MG63 (cell line): ENCODE measurements at regions not wholly inside any gene's neighbourhood (a gene's known extent, or its start where the extent isn't known, plus 50 kb on each side); places are given as distances from the start of the nearest gene placed in this dataset.
"Not testable (repeated sequence)": the region's sequence is repeated elsewhere in the genome, so short reads cannot be mapped to it uniquely, and the experiment has no call there.

Source experiments
- DNase-seq: peaks from one replicate; pipeline ENCODE4 v3.0.0-alpha.2; 2020
- H3K27me3 ChIP-seq: fragments of 250-450 bp; sonication (Bioruptor Pico); 2 replicates; pipeline ENCODE4 v1.5.1; 2020; ENCODE audit warnings: mild to moderate bottlenecking, moderate library complexity
- H3K36me3 ChIP-seq: fragments of 250-450 bp; sonication (Bioruptor Pico); 2 replicates; pipeline ENCODE4 v1.5.1; 2020; ENCODE audit warnings: mild to moderate bottlenecking, moderate library complexity
- H3K4me3 ChIP-seq: fragments of 250-450 bp; sonication (Bioruptor Pico); 2 replicates; pipeline ENCODE4 v1.5.1; 2020; ENCODE audit warnings: mild to moderate bottlenecking, moderate library complexity
- H3K9me3 ChIP-seq: fragments of 250-450 bp; sonication (Bioruptor Pico); 2 replicates; pipeline ENCODE4 v1.5.1; 2020; ENCODE audit warnings: mild to moderate bottlenecking, moderate library complexity

GRCh38 chr14:98223106-98223505 is 1048.9 kb downstream of the BCL11B start:
- no peak for DNase-seq
- no peaks in the 10 kb centered on the region for H3K36me3 ChIP-seq
- H3K4me3 ChIP-seq, result no peak overlapping the region
- H3K9me3 ChIP-seq, result no peaks in the 10 kb centered on the region
- no peaks in the 10 kb centered on the region for H3K27me3 ChIP-seq

- not testable (repeated sequence) for DNase-seq, H3K27me3 ChIP-seq, H3K9me3 ChIP-seq, H3K36me3 ChIP-seq, H3K4me3 ChIP-seq
Measured at GRCh38 chr14:98223710-98224109, 1048.3 kb downstream of the BCL11B start.

DNA sequence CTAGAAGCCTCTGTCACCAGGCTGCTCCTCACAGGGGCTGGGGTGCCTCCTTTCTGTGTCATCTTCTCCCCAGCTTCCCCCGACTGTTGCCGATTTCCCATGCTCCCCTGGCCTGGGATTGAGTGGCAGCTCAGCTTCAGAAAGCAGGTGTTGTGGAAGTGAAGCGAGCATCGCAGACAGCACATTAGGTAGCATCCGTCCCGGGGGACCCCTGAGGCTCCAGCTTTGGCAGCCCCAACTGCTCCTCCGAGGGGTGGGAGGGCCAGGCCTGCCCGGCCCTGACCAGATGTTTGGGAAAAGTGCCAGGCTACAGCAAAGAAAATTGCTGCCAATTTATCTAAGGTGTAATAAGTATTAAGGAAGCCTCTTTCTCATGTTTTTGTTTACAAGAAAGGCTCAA is 1045.6 kb downstream of the BCL11B start:
- no peak for DNase-seq
- no peaks in the 10 kb centered on the region for H3K36me3 ChIP-seq
- no peak overlapping the region for H3K4me3 ChIP-seq
- H3K9me3 ChIP-seq, result no peaks in the 10 kb centered on the region
- H3K27me3 ChIP-seq, result no peaks in the 10 kb centered on the region

- H3K9me3 ChIP-seq, result no peaks in the 10 kb centered on the region
- H3K4me3 ChIP-seq, result no peak overlapping the region
- no peak for DNase-seq
- H3K36me3 ChIP-seq, result no peaks in the 10 kb centered on the region
- H3K27me3 ChIP-seq, result no peaks in the 10 kb centered on the region
Measured at GRCh38 chr14:98227000-98227726, 1044.8 kb downstream of the BCL11B start.

DNA sequence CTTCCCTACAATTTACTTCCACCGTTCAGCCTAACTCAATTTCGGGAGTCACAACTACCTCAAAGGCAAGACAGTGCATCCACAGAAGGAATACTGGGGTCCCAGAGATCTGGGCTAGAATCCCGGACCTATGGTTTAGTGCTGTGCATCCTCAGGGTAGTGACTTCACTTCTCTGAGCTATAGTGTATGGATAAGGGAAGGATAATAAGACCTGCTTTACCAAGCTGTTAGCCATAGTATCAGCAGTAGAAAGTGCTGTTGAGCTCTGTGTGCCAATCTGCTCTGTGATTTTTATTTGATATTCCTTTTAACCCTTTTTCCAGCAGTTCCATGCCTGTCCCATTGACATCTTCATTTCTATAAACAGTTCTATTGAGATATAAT is 1044.3 kb downstream of the BCL11B start:
- no peak for DNase-seq
- H3K4me3 ChIP-seq, result no peak overlapping the region
- no peaks in the 10 kb centered on the region for H3K36me3 ChIP-seq
- H3K27me3 ChIP-seq, result no peaks in the 10 kb centered on the region
- H3K9me3 ChIP-seq, result no peaks in the 10 kb centered on the region

GRCh38 chr14:98229656-98230366 is 1042.2 kb downstream of the BCL11B start:
- H3K4me3 ChIP-seq, result no peak overlapping the region
- H3K36me3 ChIP-seq, result no peaks in the 10 kb centered on the region
- H3K9me3 ChIP-seq, result no peaks in the 10 kb centered on the region
- no peaks in the 10 kb centered on the region for H3K27me3 ChIP-seq
- DNase-seq, result no peak

DNA sequence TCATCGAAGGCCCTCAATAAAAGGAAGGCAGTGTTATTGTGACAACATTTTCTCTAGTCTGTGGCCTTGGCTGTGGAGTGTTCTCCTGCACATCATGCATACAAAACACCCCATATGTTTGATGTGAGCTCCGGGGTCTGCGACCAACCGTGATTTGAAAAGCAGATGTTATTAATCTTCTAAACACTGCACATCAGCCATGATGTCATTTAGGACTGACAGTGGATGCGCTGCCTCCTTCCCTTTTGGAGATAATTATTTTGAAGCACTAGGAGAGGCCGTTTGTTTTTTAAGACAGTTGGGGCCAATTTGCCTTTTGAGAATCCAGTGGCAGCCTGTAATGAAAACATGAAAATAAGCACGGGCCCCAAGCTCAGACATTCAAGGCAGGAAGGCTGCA is 1041.6 kb downstream of the BCL11B start:
- Histone ChIP-seq H3K36me3 (no peaks in the 10 kb centered on the region), H3K27me3 (no peaks in the 10 kb centered on the region), H3K4me3 (no peak overlapping the region), H3K9me3 (no peaks in the 10 kb centered on the region)
- DNase-seq, result no peak

GRCh38 chr14:98231210-98231609 is 1040.8 kb downstream of the BCL11B start:
- no peaks in the 10 kb centered on the region for H3K27me3 ChIP-seq
- DNase-seq, result no peak
- H3K4me3 ChIP-seq, result no peak overlapping the region
- H3K36me3 ChIP-seq, result no peaks in the 10 kb centered on the region
- no peaks in the 10 kb centered on the region for H3K9me3 ChIP-seq

DNA sequence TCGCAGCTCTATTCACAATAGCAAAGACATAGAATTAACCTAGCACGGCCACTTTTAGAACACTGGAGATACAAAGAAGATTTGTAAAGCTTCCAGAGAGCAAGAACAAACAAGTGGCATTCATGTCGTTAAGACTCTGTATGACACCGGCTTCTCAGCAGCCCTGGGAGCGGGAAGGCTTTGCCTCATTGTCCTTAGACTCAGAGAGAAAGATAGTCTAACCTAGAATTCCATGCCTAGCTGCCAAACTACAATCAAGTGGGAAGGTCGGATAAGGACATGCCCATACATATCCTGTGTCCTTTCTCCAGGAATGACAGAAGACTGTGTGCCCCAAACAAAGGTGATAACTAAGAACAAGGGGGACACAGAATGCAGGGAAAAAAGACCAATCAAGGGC is 1038.3 kb downstream of the BCL11B start:
- no peak overlapping the region for H3K4me3 ChIP-seq
- H3K36me3 ChIP-seq, result no peaks in the 10 kb centered on the region
- no peak for DNase-seq
- H3K27me3 ChIP-seq, result no peaks in the 10 kb centered on the region
- no peaks in the 10 kb centered on the region for H3K9me3 ChIP-seq

DNA sequence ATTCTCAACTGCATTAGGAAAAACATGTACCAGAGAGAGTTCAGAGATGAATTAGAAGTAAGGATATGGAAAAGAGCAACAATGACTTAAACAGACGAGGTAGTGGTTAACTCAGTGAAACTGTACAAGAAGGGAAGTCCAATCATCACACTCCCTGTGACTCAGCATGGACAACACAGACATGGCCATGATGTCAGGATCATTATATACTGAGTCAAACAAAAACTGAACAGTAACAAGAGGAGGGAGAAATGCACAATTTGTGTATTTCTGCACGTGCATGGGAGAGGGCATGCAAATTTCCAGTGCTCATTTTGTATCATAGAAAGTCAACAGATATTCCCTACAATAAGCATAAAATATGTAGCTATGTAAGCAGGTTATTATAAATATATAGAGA is 1037.8 kb downstream of the BCL11B start:
- H3K27me3 ChIP-seq, result no peaks in the 10 kb centered on the region
- H3K9me3 ChIP-seq, result no peaks in the 10 kb centered on the region
- no peaks in the 10 kb centered on the region for H3K36me3 ChIP-seq
- H3K4me3 ChIP-seq, result no peak overlapping the region
- DNase-seq, result no peak

- H3K9me3 ChIP-seq, result no peaks in the 10 kb centered on the region
- H3K27me3 ChIP-seq, result no peaks in the 10 kb centered on the region
- H3K4me3 ChIP-seq, result no peak overlapping the region
- no peaks in the 10 kb centered on the region for H3K36me3 ChIP-seq
- no peak for DNase-seq
Measured at GRCh38 chr14:98236314-98236713, 1035.7 kb downstream of the BCL11B start.

GRCh38 chr14:98237939-98238338 is 1034.1 kb downstream of the BCL11B start:
- Histone ChIP-seq H3K36me3 (no peaks in the 10 kb centered on the region), H3K27me3 (no peaks in the 10 kb centered on the region), H3K9me3 (no peaks in the 10 kb centered on the region), H3K4me3 (no peak overlapping the region)
- no peak for DNase-seq

DNA sequence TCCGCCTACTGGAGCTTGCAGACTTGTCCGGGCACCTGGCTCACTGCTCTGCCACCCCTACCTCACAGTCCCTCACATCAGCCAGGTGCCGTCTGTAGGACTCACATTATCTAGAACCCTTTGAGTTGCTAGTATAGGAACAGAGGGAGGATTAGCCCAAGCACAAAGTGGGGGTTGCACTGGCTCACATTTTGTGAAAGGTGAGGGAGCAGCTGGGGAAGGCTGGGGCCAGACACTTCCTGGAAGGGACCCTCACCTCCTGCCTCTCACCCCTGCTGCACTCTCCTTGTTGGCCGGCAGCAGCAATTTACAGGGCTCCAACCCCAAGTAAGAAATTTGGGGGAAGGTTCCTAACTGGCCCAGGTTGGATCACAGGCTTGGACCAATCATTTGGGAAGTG is 1031.6 kb downstream of the BCL11B start:
- Histone ChIP-seq H3K36me3 (no peaks in the 10 kb centered on the region), H3K27me3 (no peaks in the 10 kb centered on the region), H3K9me3 (no peaks in the 10 kb centered on the region), H3K4me3 (no peak overlapping the region)
- no peak for DNase-seq

DNA sequence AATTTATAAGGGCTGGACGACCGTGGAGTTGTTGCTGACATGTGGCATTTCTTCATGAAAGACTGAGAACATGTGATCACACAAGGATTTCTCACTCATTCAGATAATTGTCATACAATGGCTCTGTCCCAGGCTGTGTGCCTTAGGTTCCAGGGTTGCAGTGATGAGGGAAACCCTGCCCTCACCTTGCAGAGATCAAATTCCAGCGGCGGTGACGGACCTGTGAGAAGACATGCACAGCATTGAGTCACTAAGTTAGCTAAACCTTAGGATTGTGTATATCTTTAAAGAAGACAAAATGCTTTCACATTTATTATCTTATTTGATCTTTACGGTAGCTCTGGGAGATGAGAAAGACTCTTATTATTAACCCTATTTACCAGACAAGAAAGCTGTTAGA is 1029.1 kb downstream of the BCL11B start:
- Histone ChIP-seq H3K4me3 (no peak overlapping the region), H3K27me3 (no peaks in the 10 kb centered on the region), H3K36me3 (no peaks in the 10 kb centered on the region), H3K9me3 (no peaks in the 10 kb centered on the region)
- no peak for DNase-seq

DNA sequence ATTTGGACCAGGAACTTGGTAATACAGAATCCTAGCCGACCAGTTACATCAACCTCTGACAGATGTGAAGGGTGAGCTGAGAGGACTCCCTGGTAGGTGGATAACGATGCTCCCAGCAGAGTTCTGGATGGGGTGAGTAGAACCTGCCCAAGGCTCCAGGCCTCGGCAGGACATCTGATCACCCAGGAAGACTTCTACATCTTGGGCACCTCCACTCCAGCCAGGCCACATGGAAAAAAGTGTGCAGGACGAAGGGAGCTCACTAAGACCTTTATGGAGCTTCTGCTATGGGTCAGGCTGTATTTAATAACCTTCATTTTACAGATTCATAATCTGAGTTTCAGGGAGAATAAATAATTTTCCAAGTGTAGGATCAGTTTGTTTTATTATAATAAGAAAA is 1028.7 kb downstream of the BCL11B start:
- H3K9me3 ChIP-seq, result no peaks in the 10 kb centered on the region
- no peaks in the 10 kb centered on the region for H3K27me3 ChIP-seq
- no peaks in the 10 kb centered on the region for H3K36me3 ChIP-seq
- no peak for DNase-seq
- no peak overlapping the region for H3K4me3 ChIP-seq

- Histone ChIP-seq H3K9me3 (no peaks in the 10 kb centered on the region), H3K4me3 (no peak overlapping the region)
- no peak for DNase-seq
Measured at GRCh38 chr14:98244162-98244948, 1027.6 kb downstream of the BCL11B start.

GRCh38 chr14:98244966-98245569 is 1026.9 kb downstream of the BCL11B start:
- no peak overlapping the region for H3K4me3 ChIP-seq
- no peaks in the 10 kb centered on the region for H3K9me3 ChIP-seq
- no peaks in the 10 kb centered on the region for H3K36me3 ChIP-seq
- DNase-seq, result no peak
- no peaks in the 10 kb centered on the region for H3K27me3 ChIP-seq

More at GRCh38 chr14:98244162-98244948, 1027.6 kb downstream of the BCL11B start:
- Histone ChIP-seq H3K27me3 (no peaks in the 10 kb centered on the region), H3K36me3 (no peaks in the 10 kb centered on the region)
